HepG2 (cell line): ENCODE measurements at regions not wholly inside any gene's neighbourhood (a gene's known extent, or its start where the extent isn't known, plus 50 kb on each side); places are given as distances from the start of the nearest gene placed in this dataset.

Experiments
- ATAC-seq: fragments of 200-7000 bp; cut with Tn5 transposase; 3 replicates; pipeline ENCODE4 v1.9.1; 2020; ENCODE audit warnings: mild to moderate bottlenecking, moderate library complexity
- BruUV-seq: library from RNA; stranded (reverse); fragments of 400-500 nt; replicated peaks from 2 replicates; lab custom pipeline; 2021; lab: Mats Ljungman, UMichigan
- CTCF ChIA-PET: fragments of 300-600 bp; formaldehyde crosslinking; extraction: SDS; loops from one replicate; lab custom pipeline; 2021; ENCODE audit warnings: low total read pairs, inconsistent platforms, low intra/inter-chr PET ratio; lab: Yijun Ruan, JAX
- POLR2A ChIA-PET: fragments of 350-600 bp; sonication (Branson Sonifier 250); formaldehyde crosslinking; loops from one replicate; lab custom pipeline; 2020; ENCODE audit warnings: antibody characterized with exemption, inconsistent platforms; lab: Yijun Ruan, JAX
- DNase-seq: peaks from one replicate; pipeline ENCODE4 v3.0.0-alpha.2; 2015; ENCODE audit warnings: low spot score
- FAIRE-seq: peaks from 3 replicates; lab custom pipeline; 2011; peaks lifted over from hg19 to GRCh38; lab: Jason Lieb, UNC
- H2AFZ ChIP-seq: one replicate; pipeline ENCODE4 v1.6.1; 2011; ENCODE audit warnings: low read length, inconsistent platforms
- H3K27ac ChIP-seq: fragments of 300-600 bp; 3 replicates; pipeline ENCODE4 v1.8.0; 2011; ENCODE audit warnings: mixed run types, mild to moderate bottlenecking, mixed read lengths, low read length, inconsistent platforms; ENCODE audit not compliant: insufficient read depth; ENCODE audit errors: extremely low read length
- H3K27me3 ChIP-seq, 2 experiments: fragments of 200-600 bp in 1 of 2; 2 replicates in 1 of 2; 3 replicates in 1 of 2; pipeline versions ENCODE4 v1.6.0 to v1.8.0; 2011; ENCODE audit warnings: low read length in 2 of 2, mild to moderate bottlenecking in 2 of 2, moderate library complexity in 2 of 2, inconsistent platforms in 1 of 2; ENCODE audit not compliant: insufficient read depth in 2 of 2, control insufficient read depth in 1 of 2
- H3K36me3 ChIP-seq, 2 experiments: fragments of 200-600 bp in 1 of 2; replicated peaks in 1 of 2; 2 replicates in 1 of 2; 3 replicates in 1 of 2; pipeline versions ENCODE4 v1.5.1 to v1.8.0; 2011; ENCODE audit warnings: low read length in 2 of 2, inconsistent platforms in 1 of 2; ENCODE audit not compliant: insufficient read depth in 2 of 2, control insufficient read depth in 1 of 2
- H3K4me1 ChIP-seq: 2 replicates; pipeline ENCODE4 v1.5.1; 2012; ENCODE audit warnings: low read length, inconsistent platforms; ENCODE audit not compliant: insufficient read depth
- H3K4me2 ChIP-seq: 2 replicates; pipeline ENCODE4 v1.6.0; 2011; ENCODE audit warnings: low read depth, low read length, inconsistent platforms
- H3K4me3 ChIP-seq, 3 experiments: fragments of 200-600 bp in 1 of 3; sonication (generic), shearing (Covaris generic) in 1 of 3; replicated peaks in 1 of 3; 2 replicates each; pipeline ENCODE4 v1.5.1; 2011 to 2016; ENCODE audit warnings: low read length in 3 of 3, inconsistent platforms in 2 of 3, low read depth in 2 of 3, mild to moderate bottlenecking in 2 of 3, control low read depth in 1 of 3, mixed read lengths in 1 of 3; ENCODE audit not compliant: insufficient read depth in 1 of 3
- H3K79me2 ChIP-seq: one replicate; pipeline ENCODE4 v1.6.1; 2011; ENCODE audit warnings: low read length, inconsistent platforms; ENCODE audit not compliant: insufficient read depth
- H3K9ac ChIP-seq: 2 replicates; pipeline ENCODE4 v1.6.0; 2011; ENCODE audit warnings: mild to moderate bottlenecking, low read depth, low read length, inconsistent platforms; ENCODE audit not compliant: insufficient read depth
- H3K9me3 ChIP-seq: 2 replicates; pipeline ENCODE4 v1.5.1; 2012; ENCODE audit warnings: mild to moderate bottlenecking, low read length
- H4K20me1 ChIP-seq: 2 replicates; pipeline ENCODE4 v1.6.0; 2011; ENCODE audit warnings: inconsistent platforms, mild to moderate bottlenecking, low read length, moderate library complexity; ENCODE audit not compliant: insufficient read depth
- BORCS8-MEF2B ChIP-seq: sonication (generic); formaldehyde crosslinking; IDR thresholded peaks from 2 replicates; pipeline ENCODE4 v1.8.0; 2022; ENCODE audit warnings: mild to moderate bottlenecking, missing genetic modification reagents
- SIX4 ChIP-seq: sonication (generic); formaldehyde crosslinking; IDR thresholded peaks from 2 replicates; pipeline ENCODE4 v1.4.0; 2020; ENCODE audit warnings: missing genetic modification reagents
- ZFP36L2 ChIP-seq: sonication (generic); formaldehyde crosslinking; IDR thresholded peaks from 2 replicates; pipeline ENCODE4 v1.4.0; 2020; ENCODE audit warnings: missing genetic modification reagents
- ZNF569 ChIP-seq: sonication (generic); formaldehyde crosslinking; IDR thresholded peaks from 2 replicates; pipeline ENCODE4 v1.5.0; 2020; ENCODE audit warnings: mild to moderate bottlenecking, missing genetic modification reagents, moderate library complexity, borderline replicate concordance
- ZNF687 ChIP-seq: sonication (generic); formaldehyde crosslinking; IDR thresholded peaks from 2 replicates; pipeline ENCODE4 v1.5.1; 2020; ENCODE audit warnings: mild to moderate bottlenecking, missing genetic modification reagents, moderate library complexity
- WGBS: methylation state at CpG from one replicate; pipeline ENCODE4 v1.1.6; 2017; ENCODE audit warnings: low lambda C conversion rate; 5-methylcytosine and 5-hydroxymethylcytosine counted together
- in situ Hi-C: cut with HindIII; loops from 2 replicates; pipeline ENCODE4 v1.10.0; 2017; ENCODE audit warnings: low pct_unique_long_range_greater_than_20kb; ENCODE audit not compliant: extremely low pct_ligation_motif_present
- intact Hi-C: fragments of 100-400 bp; cut with micrococcal nuclease; formaldehyde crosslinking; loops from one replicate; pipeline ENCODE4 v1.10.0; 2022; ENCODE audit not compliant: unreplicated experiment

DNA sequence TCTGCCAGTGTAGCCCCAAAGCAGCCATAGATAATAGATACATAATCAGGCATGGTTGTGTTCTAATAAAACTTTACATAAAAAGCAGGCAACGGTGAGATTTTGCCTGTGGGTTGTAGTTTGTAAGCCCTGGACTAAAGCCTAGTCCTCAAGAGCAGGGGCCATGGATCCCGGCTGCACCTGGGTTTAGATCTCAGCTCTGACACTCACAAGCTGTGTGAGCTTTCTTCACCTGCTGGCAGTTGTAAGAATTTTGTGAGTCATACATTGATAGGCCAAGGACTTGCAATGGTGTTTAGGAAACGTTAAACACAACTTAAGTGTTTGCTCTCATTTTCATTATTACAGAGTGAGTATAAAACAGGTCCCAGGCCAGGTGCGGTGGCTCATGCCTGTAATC lies 395.8 kb upstream of the TBX3 start:
- FAIRE-seq (no peak), ATAC-seq (no peak), DNase-seq (no peak)
- BruUV-seq, result no TSS peak
- ChIA-PET CTCF (no interaction called here), POLR2A (interaction anchor here (0.9 kb wide), 1 partner anchor 9 kb away, joined by 3 read pairs; no protein-coding TSS in a partner anchor)
- H3K36me3 ChIP-seq, result no peaks in the 10 kb centered on the region
- H3K9me3 ChIP-seq, result no peaks in the 10 kb centered on the region
- no peak for TF ChIP-seq ZNF569 (CRISPR knock-in tag)
- TF ChIP-seq BORCS8-MEF2B (CRISPR knock-in tag), result no peak
- no peak for TF ChIP-seq SIX4 (CRISPR knock-in tag)
- no peak overlapping the region for H3K4me3 ChIP-seq
- no peak overlapping the region for H3K9ac ChIP-seq
- H3K27me3 ChIP-seq, result no peaks in the 10 kb centered on the region
- H3K4me1 ChIP-seq, result peaks cover 24% of the 10 kb centered on the region
- no peak overlapping the region for H3K27ac ChIP-seq
- H4K20me1 ChIP-seq, result no peaks in the 10 kb centered on the region
- H3K4me2 ChIP-seq, result no peak overlapping the region
- in situ Hi-C loops (no loop called here), intact Hi-C loops (no loop called here)
- H3K79me2 ChIP-seq, result no peaks in the 10 kb centered on the region
- H2AFZ ChIP-seq, result no peak overlapping the region
- WGBS, result 79% methylated on average over 3 of the region's 4 CpGs

DNA sequence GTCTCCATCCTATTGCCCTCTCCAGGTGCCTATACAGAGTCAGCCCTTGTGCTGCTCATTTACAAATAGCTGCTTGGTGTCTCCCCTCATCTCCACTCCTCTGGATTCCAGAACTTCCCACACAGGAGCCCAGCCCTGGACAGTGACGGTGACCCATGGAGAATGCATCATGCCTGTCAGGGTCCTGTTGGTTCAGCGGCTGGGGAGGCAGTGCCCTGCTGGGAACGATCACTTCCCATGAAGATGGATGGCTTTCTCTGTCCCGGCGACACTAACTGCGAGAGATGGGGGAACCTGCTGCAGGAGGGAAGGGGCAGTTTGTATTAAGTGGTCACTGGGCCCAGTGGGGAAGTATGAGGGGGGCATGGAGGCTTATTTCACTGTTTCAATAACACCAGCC lies 395.0 kb upstream of the TBX3 start:
- Histone ChIP-seq H3K9me3 (no peaks in the 10 kb centered on the region), H3K79me2 (no peaks in the 10 kb centered on the region), H2AFZ (no peak overlapping the region), H3K27ac (no peak overlapping the region), H3K36me3 (no peaks in the 10 kb centered on the region), H3K9ac (no peak overlapping the region), H3K4me3 (no peak overlapping the region), H3K27me3 (no peaks in the 10 kb centered on the region), H3K4me1 (peaks cover 24% of the 10 kb centered on the region), H3K4me2 (no peak overlapping the region), H4K20me1 (no peaks in the 10 kb centered on the region)
- intact Hi-C loops, result no loop called here
- WGBS, result 89% methylated on average over 6 of the region's 6 CpGs
- CTCF ChIA-PET, result no interaction called here
- no peak for FAIRE-seq
- BruUV-seq, result no TSS peak
- no peak for DNase-seq
- ATAC-seq, result peak; percentile 43
- POLR2A ChIA-PET, result no interaction called here
- in situ Hi-C loops, result no loop called here
- TF ChIP-seq ZFP36L2 (CRISPR knock-in tag), result no peak
- 0 out of 2 replicates have a peak, but pooled peaks have one; percentile 9 for TF ChIP-seq ZNF687 (CRISPR knock-in tag)
